OCI-M2 (cell line): ENCODE measurements at regions not wholly inside any gene's neighbourhood (a gene's known extent, or its start where the extent isn't known, plus 50 kb on each side); places are given as distances from the start of the nearest gene placed in this dataset.

Source experiments
- DNase-seq: peaks from one replicate; lab custom pipeline; 2025; ENCODE audit not compliant: unreplicated experiment; lab: John Stamatoyannopoulos, UW

DNA sequence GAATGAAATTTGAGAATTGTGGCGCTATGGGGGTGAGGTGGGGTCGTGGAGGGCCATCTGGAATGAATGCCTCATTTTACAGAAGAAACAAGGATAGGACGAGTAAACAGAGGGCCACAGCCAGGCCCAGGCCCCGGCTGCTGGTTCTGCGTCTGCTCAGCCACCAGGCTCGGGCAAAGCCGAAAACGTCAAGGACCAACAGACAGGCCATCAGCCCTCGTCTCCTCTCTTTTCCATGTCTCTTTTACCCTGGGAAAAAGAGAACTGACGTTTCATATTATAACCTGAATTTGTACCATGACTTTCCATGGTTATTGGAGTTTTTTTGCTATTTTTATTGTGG is 212.4 kb upstream of the ARID1B start:
- no peak for DNase-seq

- no peak for DNase-seq
These were observed 212.9 kb upstream of the ARID1B start for GRCh38 chr6:156564127-156564806.

- no peak for DNase-seq
These were observed 213.5 kb upstream of the ARID1B start for GRCh38 chr6:156563714-156564113.

DNA sequence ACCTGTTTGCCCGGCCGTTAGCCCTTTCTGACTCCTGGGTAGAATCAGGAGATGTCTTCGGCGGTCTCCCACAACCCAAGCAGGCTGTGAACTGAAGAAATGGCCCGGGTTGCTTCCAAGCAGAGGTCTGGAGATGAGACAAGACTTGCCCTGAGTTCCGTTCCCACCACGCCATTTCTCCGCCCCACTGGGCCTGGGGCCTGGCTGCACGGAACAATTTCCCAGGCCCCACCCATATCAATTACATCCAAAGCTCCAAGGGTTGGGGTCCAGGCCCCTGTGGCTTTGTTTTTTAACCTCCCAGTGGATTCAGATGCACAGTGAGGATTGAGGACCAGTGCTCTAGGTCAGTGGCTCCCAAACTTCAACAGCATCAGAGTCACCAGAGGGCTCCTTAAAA is 214.5 kb upstream of the ARID1B start:
- no peak for DNase-seq

- DNase-seq: no peak
These were observed 215.2 kb upstream of the ARID1B start for GRCh38 chr6:156562019-156562418.

- DNase-seq: no peak
These were observed 216.7 kb upstream of the ARID1B start for GRCh38 chr6:156560476-156560875.

- no peak for DNase-seq
These were observed 218.0 kb upstream of the ARID1B start for GRCh38 chr6:156559162-156559690.

- DNase-seq: no peak
These were observed 219.3 kb upstream of the ARID1B start for GRCh38 chr6:156557911-156558259.

GRCh38 chr6:156557251-156557910 is 219.8 kb upstream of the ARID1B start:
- no peak for DNase-seq

GRCh38 chr6:156556811-156557210 is 220.4 kb upstream of the ARID1B start:
- DNase-seq: no peak

DNA sequence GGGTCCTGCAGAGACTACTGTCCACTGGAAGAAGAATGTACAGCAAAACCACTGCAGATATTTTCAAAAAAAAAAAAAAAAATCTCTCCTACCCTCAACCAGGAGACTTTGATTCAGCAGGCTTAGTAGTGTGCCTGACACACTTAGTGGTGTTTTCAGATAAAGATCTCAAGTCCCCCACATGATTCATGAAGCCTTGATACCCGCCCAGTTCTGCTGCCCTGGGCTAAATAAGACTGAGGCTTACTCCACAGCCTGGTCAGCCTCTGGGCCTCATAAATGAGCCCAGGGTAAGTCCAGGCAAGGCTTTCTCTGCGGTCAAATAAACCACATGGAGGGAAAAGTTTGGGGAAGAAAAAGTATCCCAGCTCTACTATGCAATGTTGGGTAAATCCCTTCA is 222.1 kb upstream of the ARID1B start:
- no peak for DNase-seq

GRCh38 chr6:156554160-156554559 is 223.0 kb upstream of the ARID1B start:
- no peak for DNase-seq

DNA sequence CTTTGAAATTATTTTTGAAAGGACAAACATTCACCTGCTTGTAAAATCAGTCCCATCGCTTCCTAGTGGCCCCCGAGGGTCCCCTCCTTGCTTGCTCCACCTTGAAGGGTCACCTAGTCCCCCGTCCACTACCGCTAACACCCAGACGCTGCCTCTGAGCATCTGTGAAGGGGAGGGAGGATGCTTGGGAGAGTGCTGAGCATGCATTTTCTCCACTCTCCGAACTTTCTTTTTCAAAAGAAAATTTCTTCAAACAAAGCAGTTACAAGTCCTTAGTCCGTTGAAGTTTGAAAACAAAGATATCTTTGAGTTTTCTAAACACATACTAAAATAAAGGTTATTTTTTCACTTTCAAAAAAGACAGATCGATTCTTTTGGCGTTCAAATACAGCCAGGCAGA is 224.3 kb upstream of the ARID1B start:
- no peak for DNase-seq

GRCh38 chr6:156550949-156551348 is 226.2 kb upstream of the ARID1B start:
- DNase-seq: no peak

- no peak for DNase-seq
These were observed 231.2 kb upstream of the ARID1B start for GRCh38 chr6:156545931-156546330.

- DNase-seq: no peak
These were observed 232.2 kb upstream of the ARID1B start for GRCh38 chr6:156545021-156545420.

DNA sequence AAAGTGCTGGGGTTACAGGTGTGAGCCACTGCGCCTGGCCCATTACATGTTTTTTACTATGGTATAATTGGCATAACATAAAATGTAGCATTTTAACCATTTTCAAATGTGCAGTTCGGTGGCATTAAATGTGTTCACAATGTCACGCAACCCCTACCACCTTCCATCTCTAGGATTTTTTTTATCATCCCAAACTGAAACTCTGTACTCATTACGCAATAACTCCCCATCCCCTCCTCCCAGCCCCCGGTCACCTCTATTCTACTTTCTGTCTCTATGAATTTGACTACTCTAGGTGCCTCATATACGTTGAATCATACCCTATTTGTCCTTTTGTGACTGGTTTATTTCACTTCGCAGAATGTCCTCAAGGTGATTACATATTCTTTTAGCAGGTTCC is 233.1 kb upstream of the ARID1B start:
- no peak for DNase-seq

DNA sequence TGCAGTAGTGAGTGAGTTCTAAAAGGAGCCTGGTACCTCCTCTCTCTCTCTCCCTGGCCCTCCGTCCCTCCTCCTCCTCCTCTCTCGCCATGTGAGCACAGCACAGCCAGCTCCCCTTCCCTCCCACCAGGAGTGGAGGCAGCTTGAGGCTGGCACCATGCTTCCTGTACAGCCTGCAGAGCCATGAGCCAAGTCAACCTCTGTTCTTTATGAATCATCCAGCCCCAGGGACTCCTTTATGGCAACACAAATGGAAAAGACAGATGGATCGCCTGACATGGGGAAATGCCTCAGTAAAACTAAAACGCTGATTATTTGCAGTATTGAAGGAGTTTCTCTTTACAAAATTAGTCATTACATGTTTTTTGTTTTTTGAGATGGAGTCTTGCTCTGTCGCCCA is 233.7 kb upstream of the ARID1B start:
- no peak for DNase-seq

- DNase-seq: no peak
These were observed 238.1 kb upstream of the ARID1B start for GRCh38 chr6:156538875-156539660.

DNA sequence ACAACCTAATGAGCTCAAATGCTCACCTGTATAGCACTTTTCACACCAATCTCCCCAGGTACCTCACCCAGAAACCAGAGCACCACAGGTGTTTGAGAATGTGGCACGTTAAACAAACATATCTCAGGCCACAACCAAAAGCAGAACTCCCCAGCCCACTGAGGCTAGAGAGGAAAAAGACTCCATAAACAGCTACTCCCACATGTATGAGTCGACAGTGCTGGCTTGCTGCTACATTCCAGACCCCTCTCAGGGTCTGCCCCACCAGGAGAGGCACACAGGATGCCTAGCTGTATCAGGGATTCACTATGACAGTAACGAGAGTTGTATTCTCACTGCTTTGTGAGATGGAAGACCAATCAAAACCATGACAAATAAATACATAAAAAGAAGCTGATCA is 242.6 kb upstream of the ARID1B start:
- DNase-seq: no peak

GRCh38 chr6:156533872-156534524 is 243.2 kb upstream of the ARID1B start:
- DNase-seq: no peak

- DNase-seq: no peak
These were observed 251.1 kb upstream of the ARID1B start for GRCh38 chr6:156526081-156526480.
